Motor neuron (in vitro differentiated cells): ENCODE measurements at regions not wholly inside any gene's neighbourhood (a gene's known extent, or its start where the extent isn't known, plus 50 kb on each side); places are given as distances from the start of the nearest gene placed in this dataset.
"Not testable (repeated sequence)": the region's sequence is repeated elsewhere in the genome, so short reads cannot be mapped to it uniquely, and the experiment has no call there.

Source experiments
- ATAC-seq, 8 experiments: fragments of 200-7000 bp; cut with Tn5 transposase; replicated peaks in 6 of 8; 2 replicates each; pipeline ENCODE4 v1.8.0; 2021; ENCODE audit warnings: mild to moderate bottlenecking in 8 of 8, moderate library complexity in 8 of 8
- H3K27ac ChIP-seq, 2 donors: fragments of 250-450 bp; sonication (Bioruptor Pico); 2 replicates each; pipeline ENCODE4 v1.9.0; 2021; ENCODE audit warnings: antibody characterized with exemption in 2 of 2, mild to moderate bottlenecking in 2 of 2, moderate library complexity in 1 of 2
- H3K4me1 ChIP-seq, 2 donors: fragments of 250-450 bp; sonication (Bioruptor Pico); replicated peaks in 1 of 2; 2 replicates each; pipeline ENCODE4 v1.6.1; 2021; ENCODE audit warnings: antibody characterized with exemption in 2 of 2, mild to moderate bottlenecking in 2 of 2, moderate library complexity in 1 of 2
- H3K4me3 ChIP-seq, 5 donors: fragments of 250-450 bp; sonication (Bioruptor Pico); 2 replicates each; pipeline ENCODE4 v1.9.0; 2021; ENCODE audit warnings: antibody characterized with exemption in 5 of 5, mild to moderate bottlenecking in 5 of 5, moderate library complexity in 4 of 5
- WGBS, 10 experiments: fragments of 450-650 bp; shearing (Covaris generic); methylation state at CpG; one replicate each; pipeline ENCODE4 v1.0.0; 2022; 5-methylcytosine and 5-hydroxymethylcytosine counted together
- in situ Hi-C, 9 experiments: fragments of 400-800 bp; cut with MboI; loops; one replicate each; pipeline ENCODE4 v1.15.0; 2021; ENCODE audit warnings: low sequenced_read_pairs in 9 of 9, low pct_unique_long_range_greater_than_20kb in 2 of 9; ENCODE audit not compliant: unreplicated experiment in 9 of 9

DNA sequence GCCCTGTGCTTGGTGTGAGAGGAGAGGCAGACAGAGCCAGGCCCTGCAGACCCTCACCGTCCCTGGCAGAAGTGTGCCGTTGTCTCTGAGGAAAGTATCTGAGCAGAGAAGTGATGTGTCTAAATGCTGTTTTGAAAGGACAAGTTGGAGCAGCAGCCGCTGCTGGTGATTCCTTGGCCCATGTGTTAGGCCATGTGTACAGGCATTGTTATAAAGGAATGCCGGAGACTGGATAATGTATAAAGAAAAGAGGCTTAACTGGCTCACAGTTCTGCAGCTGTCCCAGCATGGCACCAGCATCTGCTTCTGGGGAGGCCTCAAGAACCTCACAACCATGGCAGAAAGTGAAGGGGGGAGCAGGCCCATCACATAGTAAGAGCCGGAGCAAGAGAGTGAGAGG, 334.6 kb upstream of the ATP10A start:
- no peak overlapping the region for H3K27ac ChIP-seq
- ATAC-seq = peak in 2 of 8 experiments; percentile 41 to 43
- H3K4me1 ChIP-seq = peaks cover 5 to 28% of the 10 kb centered on the region in 2 donors
- in situ Hi-C loops = loop anchor here in 1 of 9 experiments (25.0 kb wide), 1 partner anchor 665 kb away; the partner anchor contains the start of gene GABRA5
- H3K4me3 ChIP-seq = no peak overlapping the region
- WGBS, 10 experiments = 40 to 100% (median 79%) methylated on average over 1 to 4 of the region's 5 CpGs; no CpG with 5 or more reads in 2 of the 10 experiments

DNA sequence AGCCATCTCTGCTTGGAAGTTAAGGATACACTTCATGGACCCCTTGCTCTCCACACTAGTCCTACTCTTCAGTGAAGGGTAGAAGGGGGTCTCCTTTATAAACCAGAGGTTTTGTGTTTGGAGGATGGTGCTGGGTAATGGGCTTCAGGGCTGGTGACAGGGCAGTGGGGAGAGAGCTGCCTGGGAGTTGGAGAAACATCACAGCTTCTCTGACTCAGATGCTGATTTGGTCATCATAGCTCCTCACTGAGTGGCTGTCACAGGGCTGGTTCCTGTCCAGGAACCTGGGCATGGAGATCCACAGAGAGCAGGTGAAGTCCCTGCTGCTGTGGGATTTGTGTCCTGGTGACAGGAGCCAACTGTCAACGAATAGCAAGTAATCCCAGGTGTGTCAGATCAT, 333.9 kb upstream of the ATP10A start:
- no peak overlapping the region for H3K27ac ChIP-seq
- peaks cover 5 to 22% of the 10 kb centered on the region in 2 donors for H3K4me1 ChIP-seq
- no peak overlapping the region for H3K4me3 ChIP-seq
- in situ Hi-C loops = loop anchor here in 1 of 9 experiments (25.0 kb wide), 1 partner anchor 665 kb away; the partner anchor contains the start of gene GABRA5
- peak in 2 of 8 experiments; percentile 50 to 74 for ATAC-seq
- WGBS, 10 experiments = 20 to 100% (median 83%) methylated on average over 1 of the region's 1 CpG; no CpG with 5 or more reads in 6 of the 10 experiments

DNA sequence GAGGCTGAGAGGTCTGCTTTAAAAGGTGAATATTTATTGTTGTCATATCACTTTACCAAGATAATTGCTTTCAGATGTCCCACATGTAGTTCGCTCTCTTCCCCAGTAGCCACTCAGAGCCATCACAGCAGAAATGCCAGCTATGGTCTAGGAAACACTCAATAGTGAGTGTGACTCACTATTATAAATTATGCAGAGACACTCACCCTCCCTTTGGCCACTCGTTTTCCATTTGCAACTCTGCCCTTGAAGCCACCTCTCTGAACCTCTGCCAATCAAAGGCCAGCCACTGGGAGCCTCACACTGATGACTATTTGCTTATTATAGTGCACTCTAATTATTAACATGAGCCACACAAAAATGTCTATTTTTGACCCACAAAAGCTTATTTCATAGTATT, 328.1 kb upstream of the ATP10A start:
- 0 to 45% (median 17%) methylated on average over 1 to 2 of the region's 2 CpGs; no CpG with 5 or more reads in 3 of the 10 experiments for WGBS, 10 experiments
- H3K4me3 ChIP-seq = no peak overlapping the region
- peaks cover 14 to 22% of the 10 kb centered on the region in 2 donors for H3K4me1 ChIP-seq
- peak; percentile 94 to 99 (median 96) for ATAC-seq
- in situ Hi-C loops = loop anchor here in 1 of 9 experiments (25.0 kb wide), 1 partner anchor 671 kb away; the partner anchor contains the start of gene GABRA5
- H3K27ac ChIP-seq = no peak overlapping the region

DNA sequence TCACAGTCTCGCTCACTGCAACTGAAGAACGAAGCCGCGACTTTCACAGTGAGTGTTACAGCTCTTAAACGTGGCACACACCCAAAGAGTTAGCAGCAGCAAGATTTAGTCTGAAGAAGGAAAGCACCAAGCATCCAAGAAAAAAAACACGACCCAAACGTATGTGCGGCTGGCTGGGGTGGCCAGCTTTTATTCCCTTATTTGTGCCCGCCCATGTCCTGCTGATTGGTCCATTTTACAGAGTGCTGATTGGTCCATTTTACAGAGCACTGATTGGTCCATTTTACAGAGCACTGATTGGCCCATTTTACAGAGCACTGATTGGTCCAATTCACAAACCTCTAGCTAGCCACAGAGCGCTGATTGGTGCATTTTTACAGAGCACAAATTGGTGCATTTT, 323.0 kb upstream of the ATP10A start:
- WGBS, 10 experiments = 27 to 100% (median 100%) methylated on average over 1 to 8 of the region's 10 CpGs; no CpG with 5 or more reads in 2 of the 10 experiments

DNA sequence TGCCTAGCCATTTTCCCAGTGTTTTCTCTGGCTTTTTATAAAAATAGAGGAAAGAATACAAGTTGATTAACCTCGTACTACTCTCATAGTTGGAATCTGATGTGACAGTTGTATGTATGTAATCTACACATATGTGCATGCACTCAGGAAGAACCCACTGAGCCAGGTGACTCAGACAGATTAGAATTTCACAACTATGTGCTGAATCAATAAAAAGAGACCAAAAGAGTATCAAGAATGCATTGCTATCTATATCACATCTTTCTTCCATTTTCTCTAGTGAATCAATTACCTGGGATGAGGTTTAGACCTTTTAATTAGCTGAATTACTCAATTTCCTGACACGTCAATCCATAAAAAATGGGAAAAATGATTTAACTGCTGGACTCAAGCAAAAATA, 319.3 kb upstream of the ATP10A start:
- in situ Hi-C loops = loop anchor here in 1 of 9 experiments (25.0 kb wide), 1 partner anchor 680 kb away; the partner anchor contains the start of gene GABRA5
- no peak overlapping the region for H3K27ac ChIP-seq
- H3K4me3 ChIP-seq = no peak overlapping the region
- peaks cover 21 to 24% of the 10 kb centered on the region in 2 donors for H3K4me1 ChIP-seq
- ATAC-seq = no peak
- 20 to 100% (median 81%) methylated on average over 1 to 2 of the region's 2 CpGs; no CpG with 5 or more reads in 1 of the 10 experiments for WGBS, 10 experiments

More for the DNA sequence above, 323.0 kb upstream of the ATP10A start:
- H3K4me1 ChIP-seq, H3K27ac ChIP-seq, ATAC-seq, H3K4me3 ChIP-seq: not testable (repeated sequence)
- in situ Hi-C loops = loop anchor here in 1 of 9 experiments (25.0 kb wide), 1 partner anchor 676 kb away; the partner anchor contains the start of gene GABRA5

DNA sequence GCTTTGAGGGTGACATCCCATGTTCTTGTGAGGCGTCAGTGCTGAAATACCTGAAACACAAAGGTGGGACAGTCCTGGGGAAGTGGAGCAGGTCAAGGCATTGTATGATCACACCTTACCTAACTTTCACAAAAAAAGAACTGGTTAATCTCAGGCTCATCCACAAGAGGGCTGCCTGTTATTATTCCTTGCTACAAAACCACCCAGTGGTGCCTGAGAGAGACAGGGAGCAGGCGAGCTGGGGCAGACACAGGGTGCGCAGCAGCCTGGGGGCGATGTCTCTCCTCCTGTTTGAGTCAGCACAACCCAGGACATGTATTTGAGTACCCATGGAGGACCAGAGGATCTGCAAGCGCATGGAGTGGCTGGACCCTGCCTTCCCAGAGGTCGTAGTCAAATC, 316.8 kb upstream of the ATP10A start:
- H3K27ac ChIP-seq = no peak overlapping the region
- H3K4me3 ChIP-seq = no peak overlapping the region
- 37 to 100% (median 56%) methylated on average over 1 to 6 of the region's 6 CpGs; no CpG with 5 or more reads in 2 of the 10 experiments for WGBS, 10 experiments
- peaks cover 24 to 26% of the 10 kb centered on the region in 2 donors for H3K4me1 ChIP-seq
- ATAC-seq = peak in 7 of 8 experiments; percentile 55 to 85 (median 80)
- in situ Hi-C loops = loop anchor here in 1 of 9 experiments (25.0 kb wide), 1 partner anchor 682 kb away; the partner anchor contains the start of gene GABRA5

DNA sequence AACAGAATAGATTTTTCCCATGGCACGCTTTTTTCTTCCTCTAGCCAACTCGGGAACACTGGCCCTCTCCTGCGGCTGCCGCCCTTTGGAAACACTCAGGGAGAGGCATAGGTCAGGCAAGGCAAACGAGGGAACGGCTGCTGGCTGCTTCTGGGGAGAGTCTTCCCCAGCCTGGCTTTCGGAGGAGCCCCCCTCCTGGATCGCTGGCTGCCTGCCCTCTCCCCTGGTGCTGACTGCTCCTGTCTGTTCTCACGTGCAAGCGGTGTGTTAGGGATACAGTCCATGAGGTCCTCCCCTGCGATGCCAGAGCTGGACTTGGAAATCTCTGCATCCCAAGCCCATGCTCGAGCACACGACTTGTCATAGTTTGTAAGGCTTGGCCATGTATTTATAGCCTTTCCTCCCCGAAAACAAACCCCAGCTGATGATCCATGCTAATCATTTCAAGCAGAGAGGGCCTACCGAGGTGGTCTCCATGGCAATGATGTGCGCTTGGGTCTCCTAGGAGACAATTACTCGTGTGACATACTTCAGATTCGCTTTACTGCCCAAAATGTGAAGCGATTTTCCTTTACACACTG, 315.6 kb upstream of the ATP10A start:
- peak in 5 of 8 experiments; percentile 77 to 82 (median 82) for ATAC-seq
- Histone ChIP-seq H3K4me3 (peak overlapping the region in 2 of 5 donors; percentile 3 to 6), H3K27ac (peak overlapping the region; percentile 14 to 24), H3K4me1 (peaks cover 24 to 26% of the 10 kb centered on the region in 2 donors)
- 2 to 46% (median 9%) methylated on average over 3 to 13 of the region's 19 CpGs; no CpG with 5 or more reads in 5 of the 10 experiments for WGBS, 10 experiments
- in situ Hi-C loops = loop anchor here in 1 of 9 experiments (25.0 kb wide), 1 partner anchor 684 kb away; the partner anchor contains the start of gene GABRA5

DNA sequence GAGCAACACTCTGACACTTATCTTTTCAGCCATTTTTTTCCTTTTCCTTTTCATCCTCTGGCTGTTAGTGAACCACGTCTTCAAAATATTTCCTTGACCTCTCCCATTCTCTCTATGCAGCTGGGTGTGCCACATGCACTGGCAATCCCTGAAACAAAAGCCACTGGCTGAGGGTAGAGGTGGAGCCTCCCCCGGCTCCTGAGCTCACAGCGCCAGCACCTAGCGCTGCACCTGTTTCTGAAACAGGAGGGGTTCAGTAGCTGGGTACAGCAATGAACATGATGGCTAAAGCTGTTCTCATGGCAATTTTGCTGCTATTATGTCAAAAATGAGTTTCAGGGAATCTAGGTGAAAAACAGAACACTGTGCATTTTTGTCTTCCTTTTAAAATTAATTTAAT, 314.7 kb upstream of the ATP10A start:
- Histone ChIP-seq H3K4me3 (no peak overlapping the region), H3K4me1 (peaks cover 24 to 26% of the 10 kb centered on the region in 2 donors), H3K27ac (no peak overlapping the region)
- in situ Hi-C loops = loop anchor here in 1 of 9 experiments (25.0 kb wide), 1 partner anchor 684 kb away; the partner anchor contains the start of gene GABRA5
- peak in 1 of 8 experiments; percentile 39 for ATAC-seq
- 17 to 100% (median 73%) methylated on average over 1 to 4 of the region's 4 CpGs; no CpG with 5 or more reads in 5 of the 10 experiments for WGBS, 10 experiments

DNA sequence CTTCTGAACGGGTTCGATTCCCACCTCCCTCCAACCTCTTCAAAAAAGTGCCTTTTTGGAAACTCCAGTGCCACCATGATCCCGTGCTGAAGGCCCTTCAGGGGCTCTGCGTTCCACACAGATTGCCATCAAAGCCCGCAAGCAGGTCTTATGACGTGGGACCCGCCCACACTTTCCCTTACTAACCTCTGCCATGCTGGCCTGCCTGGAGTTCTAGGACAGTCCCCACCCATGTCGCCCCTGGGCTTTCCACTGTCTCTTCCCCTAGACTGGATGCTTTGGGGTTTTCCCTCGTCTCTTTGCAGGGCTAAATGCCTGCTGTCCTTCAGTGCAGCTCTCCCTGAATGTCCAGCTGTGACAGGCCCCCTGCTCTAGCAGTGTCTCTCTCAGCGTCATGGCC, 313.7 kb upstream of the ATP10A start:
- H3K4me3 ChIP-seq = no peak overlapping the region
- ATAC-seq = no peak
- no peak overlapping the region for H3K27ac ChIP-seq
- peaks cover 24 to 26% of the 10 kb centered on the region in 2 donors for H3K4me1 ChIP-seq
- in situ Hi-C loops = loop anchor here in 1 of 9 experiments (25.0 kb wide), 1 partner anchor 685 kb away; the partner anchor contains the start of gene GABRA5
- WGBS, 10 experiments = 36 to 100% (median 89%) methylated on average over 2 to 7 of the region's 10 CpGs; no CpG with 5 or more reads in 5 of the 10 experiments

DNA sequence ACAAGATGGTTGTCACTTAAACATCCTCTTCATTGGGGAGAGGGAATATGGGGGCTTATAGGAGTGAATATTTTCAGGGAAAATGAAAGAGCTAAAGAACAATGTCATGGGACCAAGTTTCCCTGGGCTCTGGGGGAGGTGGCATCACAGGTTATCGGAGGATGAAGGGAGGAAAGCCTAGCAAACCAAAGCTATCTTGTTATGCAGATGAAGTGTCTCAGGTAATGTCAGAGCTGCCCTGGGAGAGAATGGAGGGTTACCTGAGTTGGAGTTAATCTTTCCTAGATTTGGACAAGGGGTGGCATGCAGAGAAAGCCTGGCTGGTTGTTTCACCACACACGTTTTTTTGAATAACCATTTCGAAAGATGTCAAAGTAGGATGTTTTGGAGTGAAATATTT, 308.1 kb upstream of the ATP10A start:
- Histone ChIP-seq H3K4me3 (no peak overlapping the region), H3K4me1 (peaks cover 0 to 9% of the 10 kb centered on the region in 2 donors), H3K27ac (no peak overlapping the region)
- no peak for ATAC-seq
- WGBS, 10 experiments = 18 to 100% (median 80%) methylated on average over 1 to 3 of the region's 3 CpGs; no CpG with 5 or more reads in 1 of the 10 experiments
- in situ Hi-C loops = no loop called here

DNA sequence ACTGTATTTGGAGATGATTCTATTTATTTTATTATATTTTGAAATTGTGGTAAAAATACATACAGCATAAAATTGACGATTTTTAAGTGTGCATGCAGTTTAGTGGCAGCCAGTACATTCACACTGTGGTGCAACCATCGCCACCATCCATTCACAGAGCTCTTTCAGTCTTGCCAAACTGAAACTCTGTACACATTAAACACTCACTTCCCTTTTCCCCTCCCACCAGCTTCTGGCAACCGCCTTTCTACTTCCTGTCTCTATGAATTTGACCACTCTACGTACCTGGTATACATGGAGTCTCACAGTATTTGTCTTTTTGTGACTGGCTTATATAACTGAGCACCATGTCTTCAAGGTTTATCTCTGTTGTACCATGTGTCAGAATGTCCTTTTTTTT, 303.3 kb upstream of the ATP10A start:
- 33 to 100% (median 83%) methylated on average over 1 to 4 of the region's 4 CpGs; no CpG with 5 or more reads in 1 of the 10 experiments for WGBS, 10 experiments
- Histone ChIP-seq H3K4me3 (no peak overlapping the region), H3K4me1 (peaks cover 0 to 9% of the 10 kb centered on the region in 2 donors), H3K27ac (no peak overlapping the region)
- no peak for ATAC-seq
- in situ Hi-C loops = no loop called here

DNA sequence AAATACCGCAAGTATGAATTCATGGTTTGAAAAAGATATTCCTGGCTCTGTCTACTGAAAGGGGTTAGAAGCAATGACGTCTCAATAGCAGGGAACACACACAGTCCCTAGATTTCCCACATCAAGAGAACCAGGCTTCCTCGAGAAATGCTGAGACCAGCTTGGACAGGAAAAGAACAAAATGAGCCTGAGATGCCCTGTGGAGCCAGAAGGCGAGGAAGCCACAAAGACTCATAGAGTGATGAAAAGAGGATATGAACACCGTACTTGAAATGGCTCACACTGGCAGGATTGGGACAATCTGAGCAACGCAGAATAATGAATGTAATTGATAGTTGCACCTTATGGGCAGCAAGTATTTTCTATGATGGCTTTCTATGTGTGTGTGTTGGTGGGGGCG, 302.4 kb upstream of the ATP10A start:
- ATAC-seq = no peak
- H3K4me1 ChIP-seq = peaks cover 0 to 3% of the 10 kb centered on the region in 2 donors
- 32 to 100% (median 90%) methylated on average over 1 to 6 of the region's 7 CpGs; no CpG with 5 or more reads in 3 of the 10 experiments for WGBS, 10 experiments

DNA sequence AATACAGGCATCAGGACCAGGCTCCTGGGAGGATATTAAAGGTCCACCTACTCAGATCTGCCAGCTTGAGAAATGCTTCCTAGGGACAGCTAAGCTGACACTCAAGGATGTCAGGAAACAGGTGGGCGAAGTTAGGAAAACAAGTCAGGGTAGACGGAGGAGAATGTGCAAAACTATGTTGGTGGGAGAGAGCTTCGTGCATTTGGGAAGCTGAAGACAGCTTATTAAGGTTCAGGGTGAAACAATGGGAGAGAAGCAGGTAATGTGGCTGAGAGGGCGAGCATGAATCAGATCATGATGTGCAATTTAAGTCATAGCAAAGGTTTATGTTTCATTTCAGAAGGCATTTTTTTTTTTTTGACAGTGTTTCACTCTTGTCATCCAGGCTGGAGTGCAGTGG, 297.2 kb upstream of the ATP10A start:
- peaks cover 0 to 7% of the 10 kb centered on the region in 2 donors for H3K4me1 ChIP-seq
- ATAC-seq = no peak
- WGBS, 10 experiments = 13 to 95% (median 76%) methylated on average over 2 to 4 of the region's 4 CpGs; no CpG with 5 or more reads in 2 of the 10 experiments
- in situ Hi-C loops = no loop called here
- H3K4me3 ChIP-seq = no peak overlapping the region
- no peak overlapping the region for H3K27ac ChIP-seq

More for the DNA sequence above, 302.4 kb upstream of the ATP10A start:
- Histone ChIP-seq H3K4me3 (no peak overlapping the region), H3K27ac (no peak overlapping the region)
- in situ Hi-C loops = no loop called here
